ENCODE measurements at regions not wholly inside any gene's neighbourhood (a gene's known extent, or its start where the extent isn't known, plus 50 kb on each side); places are given as distances from the start of the nearest gene placed in this dataset.

- H3K4me2 ChIP-seq (ENCODE audit: extremely low read depth, insufficient read depth, low read length) = no peak overlapping the region
- no peak overlapping the region for H2AFZ ChIP-seq (ENCODE audit: low read length)
- no peaks in the 10 kb centered on the region for H3K27me3 ChIP-seq (ENCODE audit: control insufficient read depth, insufficient read depth, low read length)
- H3K9ac ChIP-seq (ENCODE audit: insufficient read depth, low read length) = no peak overlapping the region
- H3K36me3 ChIP-seq (ENCODE audit: control insufficient read depth, insufficient read depth, low read length) = no peaks in the 10 kb centered on the region
- H3K27ac ChIP-seq (ENCODE audit: insufficient read depth, low read length) = no peak overlapping the region
- H3K4me3 ChIP-seq (replicated peaks in 1 of 4; ENCODE audit: control extremely low read depth in 1 of 4, insufficient read depth in 1 of 4, low read depth in 3 of 4, low read length in 4 of 4) = no peak overlapping the region
- TF ChIP-seq CTCF (conservative IDR thresholded peaks at IDR 0.05 in 1 of 2, IDR thresholded peaks at IDR 0.05 in 1 of 2; ENCODE audit: low read depth in 1 of 2, low read length in 2 of 2) (no peak), EZH2 (IDR thresholded peaks at IDR 0.05; ENCODE audit: low read length, missing control alignments) (no peak)
- peak in 1 of 2 donors; percentile 2 for DNase-seq (ENCODE audit: low read depth in 2 of 2)
- H3K4me1 ChIP-seq (ENCODE audit: control insufficient read depth, extremely low read depth, insufficient read depth, low read length) = peaks cover 5% of the 10 kb centered on the region
- H3K9me3 ChIP-seq (ENCODE audit: control insufficient read depth, insufficient read depth, low read depth, low read length) = no peaks in the 10 kb centered on the region
- no peaks in the 10 kb centered on the region for H3K79me2 ChIP-seq (ENCODE audit: control insufficient read depth, insufficient read depth, low read length)
- H4K20me1 ChIP-seq (ENCODE audit: control insufficient read depth, extremely low read depth, insufficient read depth, low read length) = no peaks in the 10 kb centered on the region
These were observed 164.1 kb downstream of the ARRDC4 start for GRCh38 chr15:98124581-98124980.

- Histone ChIP-seq H3K27ac (ENCODE audit: insufficient read depth, low read length) (no peak overlapping the region), H3K4me2 (ENCODE audit: extremely low read depth, insufficient read depth, low read length) (no peak overlapping the region), H4K20me1 (ENCODE audit: control insufficient read depth, extremely low read depth, insufficient read depth, low read length) (no peaks in the 10 kb centered on the region), H3K9me3 (ENCODE audit: control insufficient read depth, insufficient read depth, low read depth, low read length) (no peaks in the 10 kb centered on the region), H3K79me2 (ENCODE audit: control insufficient read depth, insufficient read depth, low read length) (no peaks in the 10 kb centered on the region), H3K4me1 (ENCODE audit: control insufficient read depth, extremely low read depth, insufficient read depth, low read length) (peaks cover 5% of the 10 kb centered on the region), H3K36me3 (ENCODE audit: control insufficient read depth, insufficient read depth, low read length) (no peaks in the 10 kb centered on the region), H3K4me3 (replicated peaks in 1 of 4; ENCODE audit: control extremely low read depth in 1 of 4, insufficient read depth in 1 of 4, low read depth in 3 of 4, low read length in 4 of 4) (no peak overlapping the region), H3K9ac (ENCODE audit: insufficient read depth, low read length) (no peak overlapping the region), H2AFZ (ENCODE audit: low read length) (no peak overlapping the region), H3K27me3 (ENCODE audit: control insufficient read depth, insufficient read depth, low read length) (no peaks in the 10 kb centered on the region)
- DNase-seq (ENCODE audit: low read depth in 2 of 2) = no peak
- no peak for TF ChIP-seq EZH2 (IDR thresholded peaks at IDR 0.05; ENCODE audit: low read length, missing control alignments)
- no peak for TF ChIP-seq CTCF (conservative IDR thresholded peaks at IDR 0.05 in 1 of 2, IDR thresholded peaks at IDR 0.05 in 1 of 2; ENCODE audit: low read depth in 1 of 2, low read length in 2 of 2)
These were observed 166.0 kb downstream of the ARRDC4 start for GRCh38 chr15:98126326-98127085.

- H3K4me3 ChIP-seq (replicated peaks in 1 of 4; ENCODE audit: control extremely low read depth in 1 of 4, insufficient read depth in 1 of 4, low read depth in 3 of 4, low read length in 4 of 4) = no peak overlapping the region
- peaks cover 5% of the 10 kb centered on the region for H3K4me1 ChIP-seq (ENCODE audit: control insufficient read depth, extremely low read depth, insufficient read depth, low read length)
- H3K4me2 ChIP-seq (ENCODE audit: extremely low read depth, insufficient read depth, low read length) = no peak overlapping the region
- no peaks in the 10 kb centered on the region for H3K36me3 ChIP-seq (ENCODE audit: control insufficient read depth, insufficient read depth, low read length)
- H3K79me2 ChIP-seq (ENCODE audit: control insufficient read depth, insufficient read depth, low read length) = no peaks in the 10 kb centered on the region
- H4K20me1 ChIP-seq (ENCODE audit: control insufficient read depth, extremely low read depth, insufficient read depth, low read length) = no peaks in the 10 kb centered on the region
- DNase-seq (ENCODE audit: low read depth in 2 of 2) = no peak
- no peak for TF ChIP-seq CTCF (conservative IDR thresholded peaks at IDR 0.05 in 1 of 2, IDR thresholded peaks at IDR 0.05 in 1 of 2; ENCODE audit: low read depth in 1 of 2, low read length in 2 of 2)
- TF ChIP-seq EZH2 (IDR thresholded peaks at IDR 0.05; ENCODE audit: low read length, missing control alignments) = no peak
- no peaks in the 10 kb centered on the region for H3K27me3 ChIP-seq (ENCODE audit: control insufficient read depth, insufficient read depth, low read length)
- no peak overlapping the region for H3K9ac ChIP-seq (ENCODE audit: insufficient read depth, low read length)
- no peak overlapping the region for H2AFZ ChIP-seq (ENCODE audit: low read length)
- no peak overlapping the region for H3K27ac ChIP-seq (ENCODE audit: insufficient read depth, low read length)
- H3K9me3 ChIP-seq (ENCODE audit: control insufficient read depth, insufficient read depth, low read depth, low read length) = no peaks in the 10 kb centered on the region
These were observed 167.1 kb downstream of the ARRDC4 start for GRCh38 chr15:98127586-98127985.
